SU-DHL-6 (cell line): ENCODE measurements at regions not wholly inside any gene's neighbourhood (a gene's known extent, or its start where the extent isn't known, plus 50 kb on each side); places are given as distances from the start of the nearest gene placed in this dataset.

Experiments
- H2AFZ ChIP-seq: fragments of 200-600 bp; sonication (generic); 2 replicates; pipeline ENCODE4 v1.6.1; 2014; ENCODE audit warnings: low read depth, mild to moderate bottlenecking, moderate library complexity, mixed read lengths, antibody characterized with exemption, low read length; ENCODE audit not compliant: severe bottlenecking
- H3F3A ChIP-seq: fragments of 200-600 bp; shearing (Covaris generic); 2 replicates; pipeline ENCODE4 v1.6.0; 2016; ENCODE audit warnings: antibody characterized with exemption, mild to moderate bottlenecking; ENCODE audit not compliant: insufficient read depth
- H3K27ac ChIP-seq: fragments of 200-600 bp; sonication (generic); 2 replicates; pipeline ENCODE4 v1.5.1; 2016; ENCODE audit warnings: low read depth, mild to moderate bottlenecking, low read length, moderate library complexity, mixed read lengths
- H3K27me3 ChIP-seq: fragments of 200-600 bp; sonication (generic), shearing (Covaris generic); 2 replicates; pipeline ENCODE4 v1.6.0; 2014; ENCODE audit warnings: mild to moderate bottlenecking, low read length
- H3K36me3 ChIP-seq: fragments of 200-600 bp; sonication (generic); 2 replicates; pipeline ENCODE4 v1.6.1; 2014; ENCODE audit warnings: mild to moderate bottlenecking, low read length, mixed read lengths
- H3K4me2 ChIP-seq: fragments of 300-600, 200-600 bp; shearing (Covaris generic), sonication (generic); 2 replicates; pipeline ENCODE4 v1.6.0; 2014; ENCODE audit warnings: low read length, low read depth, mild to moderate bottlenecking; ENCODE audit not compliant: poor library complexity, severe bottlenecking
- H3K4me3 ChIP-seq: fragments of 200-600 bp; sonication (generic); 2 replicates; pipeline ENCODE4 v1.5.1; 2014; ENCODE audit warnings: antibody characterized with exemption, low read length, mild to moderate bottlenecking, mixed read lengths; ENCODE audit not compliant: insufficient read depth, poor library complexity, severe bottlenecking
- H3K79me2 ChIP-seq: fragments of 200-600 bp; sonication (generic); 2 replicates; pipeline ENCODE4 v1.6.1; 2014; ENCODE audit warnings: mild to moderate bottlenecking, low read length, moderate library complexity; ENCODE audit not compliant: insufficient read depth
- H3K9ac ChIP-seq: fragments of 200-600 bp; sonication (generic); 2 replicates; pipeline ENCODE4 v1.7.0; 2014; ENCODE audit warnings: mild to moderate bottlenecking, low read length
- H3K9me2 ChIP-seq: fragments of 200-600 bp; sonication (generic); replicated peaks from 2 replicates; pipeline ENCODE4 v1.6.1; 2014; ENCODE audit warnings: low read length; ENCODE audit not compliant: insufficient read depth
- H3K9me3 ChIP-seq: fragments of 200-600 bp; sonication (generic); 2 replicates; pipeline ENCODE4 v1.6.1; 2014; ENCODE audit warnings: low read length, mixed read lengths; ENCODE audit not compliant: insufficient read depth
- H4K20me1 ChIP-seq: fragments of 200-600 bp; sonication (generic); 2 replicates; pipeline ENCODE4 v1.6.1; 2014; ENCODE audit warnings: low read depth, mild to moderate bottlenecking, antibody characterized with exemption, low read length, moderate library complexity, mixed read lengths
- EZH2phosphoT487 ChIP-seq: fragments of 200-600 bp; sonication (generic), shearing (Covaris generic); conservative IDR thresholded peaks from 2 replicates; pipeline ENCODE4 v1.6.1; 2018; ENCODE audit warnings: mild to moderate bottlenecking, antibody characterized with exemption, low read length, moderate library complexity, mixed read lengths
- TF ChIP-seq, protein P1 (sequence below): fragments of 200-600 bp; sonication (generic); IDR thresholded peaks from one replicate; pipeline ENCODE4 v1.5.1; 2017; ENCODE audit warnings: antibody characterized with exemption, mild to moderate bottlenecking, low read length, moderate library complexity; ENCODE audit not compliant: insufficient read depth, poor library complexity, severe bottlenecking

DNA sequence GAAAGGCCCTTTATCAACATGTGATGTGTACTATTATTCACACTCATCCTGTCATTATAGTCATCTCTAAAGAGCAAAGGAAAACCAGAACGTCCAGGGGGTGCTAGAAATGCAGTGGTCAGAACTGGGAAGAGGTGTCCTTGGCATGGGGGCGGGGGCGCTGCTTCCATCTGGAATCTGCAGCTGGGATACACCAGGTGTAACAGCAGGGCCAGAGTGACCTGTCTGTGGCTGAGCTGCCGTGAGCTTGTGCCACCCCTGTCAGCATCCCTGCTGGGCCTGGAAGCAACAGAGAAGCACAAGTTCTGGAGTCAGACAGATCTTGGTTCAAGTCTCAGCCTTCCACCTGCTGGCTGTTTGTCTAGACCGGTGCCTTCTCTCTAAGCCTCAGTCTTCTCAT lies 263.3 kb upstream of the MVB12B start:
- Histone ChIP-seq H2AFZ (no peak overlapping the region), H3K4me3 (no peak overlapping the region), H4K20me1 (no peaks in the 10 kb centered on the region), H3K27ac (no peak overlapping the region), H3K27me3 (no peaks in the 10 kb centered on the region), H3K9me3 (no peaks in the 10 kb centered on the region), H3K9me2 (no peaks in the 10 kb centered on the region), H3K9ac (no peak overlapping the region), H3F3A (no peaks in the 10 kb centered on the region), H3K36me3 (no peaks in the 10 kb centered on the region), H3K79me2 (no peaks in the 10 kb centered on the region), H3K4me2 (no peak overlapping the region)
- TF ChIP-seq EZH2phosphoT487: no peak
- TF ChIP-seq, protein P1, sequence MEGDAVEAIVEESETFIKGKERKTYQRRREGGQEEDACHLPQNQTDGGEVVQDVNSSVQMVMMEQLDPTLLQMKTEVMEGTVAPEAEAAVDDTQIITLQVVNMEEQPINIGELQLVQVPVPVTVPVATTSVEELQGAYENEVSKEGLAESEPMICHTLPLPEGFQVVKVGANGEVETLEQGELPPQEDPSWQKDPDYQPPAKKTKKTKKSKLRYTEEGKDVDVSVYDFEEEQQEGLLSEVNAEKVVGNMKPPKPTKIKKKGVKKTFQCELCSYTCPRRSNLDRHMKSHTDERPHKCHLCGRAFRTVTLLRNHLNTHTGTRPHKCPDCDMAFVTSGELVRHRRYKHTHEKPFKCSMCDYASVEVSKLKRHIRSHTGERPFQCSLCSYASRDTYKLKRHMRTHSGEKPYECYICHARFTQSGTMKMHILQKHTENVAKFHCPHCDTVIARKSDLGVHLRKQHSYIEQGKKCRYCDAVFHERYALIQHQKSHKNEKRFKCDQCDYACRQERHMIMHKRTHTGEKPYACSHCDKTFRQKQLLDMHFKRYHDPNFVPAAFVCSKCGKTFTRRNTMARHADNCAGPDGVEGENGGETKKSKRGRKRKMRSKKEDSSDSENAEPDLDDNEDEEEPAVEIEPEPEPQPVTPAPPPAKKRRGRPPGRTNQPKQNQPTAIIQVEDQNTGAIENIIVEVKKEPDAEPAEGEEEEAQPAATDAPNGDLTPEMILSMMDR: no peak

DNA sequence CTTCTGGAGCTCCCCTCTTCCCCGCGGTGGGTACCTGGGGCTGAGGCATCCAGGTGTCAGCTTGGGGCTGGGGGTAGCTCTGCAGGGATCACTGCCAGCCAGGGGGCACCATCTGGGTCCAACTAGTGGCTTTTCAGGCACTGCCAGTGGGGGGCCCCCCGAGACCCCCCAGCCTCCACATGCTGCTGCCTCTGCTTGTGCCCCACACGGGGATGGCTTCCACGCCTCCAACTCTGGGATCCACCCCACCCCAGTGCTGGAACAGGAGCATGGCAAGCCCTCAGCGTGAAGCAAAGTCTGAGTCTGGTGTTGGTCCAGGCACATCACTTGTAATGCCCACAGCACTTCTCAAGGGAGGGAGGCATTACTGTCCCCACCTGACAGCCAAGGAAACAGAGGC lies 260.5 kb upstream of the MVB12B start:
- no peaks in the 10 kb centered on the region for H3K79me2 ChIP-seq
- no peak overlapping the region for H3K9ac ChIP-seq
- no peak overlapping the region for H3K4me2 ChIP-seq
- no peaks in the 10 kb centered on the region for H3K9me2 ChIP-seq
- H2AFZ ChIP-seq: no peak overlapping the region
- no peaks in the 10 kb centered on the region for H4K20me1 ChIP-seq
- H3F3A ChIP-seq: no peaks in the 10 kb centered on the region
- no peaks in the 10 kb centered on the region for H3K27me3 ChIP-seq
- no peak overlapping the region for H3K4me3 ChIP-seq
- TF ChIP-seq EZH2phosphoT487: no peak
- TF ChIP-seq, protein P1: no peak
- H3K27ac ChIP-seq: no peak overlapping the region
- no peaks in the 10 kb centered on the region for H3K9me3 ChIP-seq
- no peaks in the 10 kb centered on the region for H3K36me3 ChIP-seq

DNA sequence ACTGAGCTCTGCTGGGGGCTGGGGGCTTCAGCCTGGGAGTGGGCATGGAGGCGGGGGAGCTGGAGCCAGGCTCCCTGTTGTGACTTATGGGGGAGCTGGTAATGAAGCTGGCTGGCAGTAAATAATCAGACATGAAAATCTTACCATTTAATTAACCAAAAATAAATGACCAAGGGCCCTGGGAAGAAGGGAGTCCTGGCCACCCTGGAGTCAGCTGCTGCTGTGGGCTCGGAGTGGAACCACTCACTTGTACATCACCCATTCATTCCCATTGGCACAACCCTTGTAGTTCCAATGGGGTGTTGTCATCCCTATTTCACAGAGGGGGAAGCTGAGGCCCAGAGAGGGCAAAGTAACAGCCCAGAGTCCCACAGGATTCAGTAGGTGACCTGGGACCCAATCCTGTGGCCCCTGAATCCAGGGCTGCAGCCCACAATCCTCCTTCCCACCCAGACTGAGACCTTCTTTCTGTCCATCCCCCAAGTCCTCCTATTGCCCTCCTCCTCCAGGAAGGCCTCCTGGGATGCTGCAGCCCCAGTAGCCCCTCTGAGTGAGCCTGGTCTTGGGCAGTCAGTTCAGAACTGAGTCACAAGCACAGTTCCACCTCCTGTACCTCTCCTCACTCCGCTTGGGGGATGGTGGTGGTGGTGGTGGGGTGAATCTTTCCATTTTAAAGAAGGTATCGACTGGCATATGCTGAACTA lies 259.4 kb upstream of the MVB12B start:
- no peaks in the 10 kb centered on the region for H3F3A ChIP-seq
- H3K27me3 ChIP-seq: no peaks in the 10 kb centered on the region
- H2AFZ ChIP-seq: no peak overlapping the region
- H3K9ac ChIP-seq: no peak overlapping the region
- TF ChIP-seq, protein P1: no peak
- no peak for TF ChIP-seq EZH2phosphoT487
- no peaks in the 10 kb centered on the region for H3K36me3 ChIP-seq
- no peak overlapping the region for H3K4me2 ChIP-seq
- no peaks in the 10 kb centered on the region for H4K20me1 ChIP-seq
- no peaks in the 10 kb centered on the region for H3K9me2 ChIP-seq
- no peak overlapping the region for H3K27ac ChIP-seq
- no peaks in the 10 kb centered on the region for H3K79me2 ChIP-seq
- no peak overlapping the region for H3K4me3 ChIP-seq
- no peaks in the 10 kb centered on the region for H3K9me3 ChIP-seq
